GM08714 (cell line): ENCODE measurements at regions not wholly inside any gene's neighbourhood (a gene's known extent, or its start where the extent isn't known, plus 50 kb on each side); places are given as distances from the start of the nearest gene placed in this dataset.

Source experiments
- H3K4me3 ChIP-seq: fragments of 200-500 bp; sonication (Bioruptor generic); 2 replicates; pipeline ENCODE4 v1.5.1; 2014; ENCODE audit warnings: mild to moderate bottlenecking, low read length, inconsistent platforms
- ZNF274 ChIP-seq: IDR thresholded peaks from 2 replicates; pipeline ENCODE4 v1.6.1; 2012; ENCODE audit warnings: mild to moderate bottlenecking, low read depth, low read length

DNA sequence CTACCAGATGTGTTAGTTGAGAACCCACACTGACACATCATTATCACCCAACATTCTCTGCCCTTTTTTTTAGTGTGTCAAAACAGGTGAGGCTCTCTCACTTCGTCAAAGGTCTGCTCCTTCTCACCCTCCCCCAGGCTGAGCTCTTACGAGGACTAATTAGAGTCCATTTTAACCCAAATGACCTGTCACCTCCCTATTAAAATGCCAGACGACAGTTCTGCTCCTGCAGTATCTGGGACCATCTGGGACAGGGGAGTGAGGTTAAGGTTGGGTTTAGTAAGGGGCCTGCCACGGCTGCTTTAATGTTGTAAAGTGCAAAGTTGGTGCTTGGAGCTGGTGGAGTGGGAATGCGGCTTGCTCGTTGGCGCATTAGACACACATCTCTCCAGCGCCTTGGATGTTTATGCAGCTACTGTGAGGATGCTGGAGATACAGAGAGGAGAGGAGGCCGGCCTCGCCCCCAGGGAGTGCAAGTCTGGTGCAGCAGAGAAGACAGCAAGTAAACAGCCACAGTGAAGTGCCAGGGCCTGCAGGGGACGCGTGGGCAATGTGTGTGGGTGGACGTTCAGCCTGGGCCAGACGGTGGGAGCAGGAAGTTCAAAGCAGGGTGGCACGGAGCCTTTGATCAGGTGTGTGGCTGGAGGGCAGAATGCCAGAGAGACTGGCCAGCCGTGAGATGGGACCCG is 96.2 kb downstream of the C9orf50 start:
- no peak for TF ChIP-seq ZNF274

DNA sequence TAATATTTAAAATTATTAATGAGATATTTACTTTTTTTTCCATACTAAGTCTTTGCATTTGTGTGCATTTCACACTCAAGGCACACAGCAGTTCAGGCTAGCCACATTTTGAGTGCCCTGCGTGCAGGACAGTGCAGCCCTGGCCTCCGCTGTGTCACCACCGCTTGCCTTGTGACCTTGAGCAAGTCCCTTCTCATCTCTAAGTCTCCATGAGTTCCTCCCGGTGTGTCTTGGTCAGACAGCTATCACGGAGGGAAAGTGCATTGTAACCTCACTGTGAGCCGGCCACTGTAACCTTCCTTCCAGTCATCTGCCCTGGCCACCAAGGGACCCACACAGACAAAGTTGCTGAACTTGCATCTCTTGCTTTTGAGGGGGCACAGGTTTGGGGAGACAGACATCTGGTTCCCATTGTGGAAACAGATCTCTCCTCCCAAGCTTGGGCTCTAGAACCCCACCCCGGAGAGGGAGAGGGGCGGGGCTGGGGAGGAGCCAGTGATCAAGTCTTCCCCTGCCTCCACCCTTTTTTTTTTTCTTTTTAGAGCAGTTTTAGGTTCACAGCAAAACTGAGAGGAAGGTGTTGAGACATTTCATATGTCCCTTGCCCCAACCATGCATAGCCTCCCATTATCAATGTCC is 96.8 kb downstream of the C9orf50 start:
- no peak overlapping the region for H3K4me3 ChIP-seq
- no peak for TF ChIP-seq ZNF274

More for the DNA sequence above, 96.2 kb downstream of the C9orf50 start:
- H3K4me3 ChIP-seq: no peak overlapping the region

DNA sequence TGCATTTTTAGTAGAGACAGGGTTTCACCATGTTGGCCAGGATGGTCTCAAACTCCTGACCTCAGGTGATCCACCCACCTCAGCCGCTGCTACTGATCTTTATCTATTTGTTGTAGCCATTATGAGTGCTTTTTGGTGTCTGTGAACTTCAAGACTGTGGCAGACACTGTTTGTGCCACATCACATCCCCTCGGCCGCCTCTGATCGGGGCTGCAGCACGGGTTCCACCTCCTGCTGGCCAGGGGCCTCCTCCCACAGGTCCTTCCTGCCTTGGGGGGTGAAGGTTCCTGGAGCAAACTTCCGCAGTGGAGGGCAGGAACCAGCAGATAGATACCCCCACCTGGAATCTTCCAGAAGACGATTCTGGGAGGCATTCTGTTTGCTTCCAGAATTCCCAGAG is 98.5 kb downstream of the C9orf50 start:
- H3K4me3 ChIP-seq: no peak overlapping the region
- no peak for TF ChIP-seq ZNF274

DNA sequence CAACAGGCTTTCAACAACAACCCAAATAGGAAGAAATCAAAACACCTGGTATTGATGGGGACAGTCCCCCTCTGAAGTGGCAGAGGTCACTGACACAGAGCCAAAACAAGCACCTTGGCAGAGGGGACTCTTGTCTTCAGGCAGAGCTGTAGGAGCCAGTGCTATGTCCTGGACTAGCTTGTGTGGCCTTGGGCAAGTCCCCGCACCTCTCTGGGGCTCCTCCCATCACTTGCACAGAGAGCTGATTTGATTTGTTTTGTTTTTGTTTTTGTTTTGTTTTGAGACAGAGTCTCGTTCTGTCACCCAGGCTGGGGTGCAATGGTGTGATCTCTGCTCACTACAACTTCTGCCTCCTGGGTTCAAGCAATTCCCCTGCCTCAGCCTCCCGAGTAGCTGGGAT is 100.8 kb downstream of the C9orf50 start:
- H3K4me3 ChIP-seq: no peak overlapping the region
- no peak for TF ChIP-seq ZNF274

DNA sequence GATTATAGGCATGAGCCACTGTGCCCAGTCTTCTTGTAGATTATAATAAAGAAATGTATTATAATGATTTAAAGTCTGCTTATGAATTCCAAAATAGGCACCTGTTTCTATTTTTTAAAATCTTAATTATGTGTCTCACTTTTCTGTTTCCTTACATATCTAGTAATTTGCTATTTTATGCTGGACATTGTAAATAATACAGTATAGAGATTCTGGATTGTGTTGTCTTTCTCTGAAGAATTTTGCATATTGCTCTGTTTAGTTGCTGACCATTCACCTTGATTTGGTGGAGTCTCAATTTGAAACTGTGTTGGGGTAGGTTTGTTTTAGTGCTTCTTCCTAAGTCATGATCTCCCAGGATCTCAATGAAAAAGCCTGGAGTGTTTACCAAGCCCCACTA is 102.8 kb downstream of the C9orf50 start:
- no peak for TF ChIP-seq ZNF274
- no peak overlapping the region for H3K4me3 ChIP-seq

DNA sequence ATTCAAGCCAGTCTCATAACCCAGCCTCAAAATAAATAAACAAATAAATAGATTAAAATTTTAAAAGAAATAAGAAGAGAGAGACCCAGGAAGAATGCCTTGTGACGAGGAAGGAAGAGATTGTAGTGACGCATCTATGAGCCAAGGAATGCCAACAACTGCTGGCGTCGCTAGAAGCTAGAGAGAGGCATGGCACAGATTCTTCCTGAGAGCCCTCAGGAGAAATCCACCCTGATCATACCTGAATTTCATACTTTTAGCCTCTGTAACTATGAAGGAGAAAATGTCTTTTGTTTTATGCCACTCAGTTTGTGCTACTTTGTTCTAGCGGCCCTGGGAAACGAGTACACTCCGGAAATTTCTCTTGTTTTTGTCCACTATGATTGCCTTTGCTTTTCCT is 103.9 kb downstream of the C9orf50 start:
- no peak for TF ChIP-seq ZNF274
- H3K4me3 ChIP-seq: no peak overlapping the region

DNA sequence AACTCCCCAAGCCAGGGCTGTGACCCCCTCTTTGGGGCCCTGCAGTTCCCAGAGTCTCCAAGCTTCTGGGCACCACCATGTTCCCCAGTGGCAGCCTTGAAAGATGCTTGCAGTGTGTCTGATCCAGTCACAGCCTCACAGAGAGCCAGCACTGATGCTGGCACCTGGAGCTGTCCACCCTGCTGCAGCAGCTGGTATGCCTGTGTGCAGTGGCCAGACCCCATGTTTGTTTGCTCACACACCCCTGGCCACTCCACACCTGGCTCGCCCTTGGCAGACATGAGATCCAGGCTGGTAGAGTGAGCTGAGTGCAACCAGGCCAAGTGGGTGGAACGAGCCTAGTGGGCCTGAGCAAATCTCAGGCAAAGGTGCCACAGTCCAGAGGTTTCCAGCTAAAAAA is 106.0 kb downstream of the C9orf50 start:
- H3K4me3 ChIP-seq: no peak overlapping the region

DNA sequence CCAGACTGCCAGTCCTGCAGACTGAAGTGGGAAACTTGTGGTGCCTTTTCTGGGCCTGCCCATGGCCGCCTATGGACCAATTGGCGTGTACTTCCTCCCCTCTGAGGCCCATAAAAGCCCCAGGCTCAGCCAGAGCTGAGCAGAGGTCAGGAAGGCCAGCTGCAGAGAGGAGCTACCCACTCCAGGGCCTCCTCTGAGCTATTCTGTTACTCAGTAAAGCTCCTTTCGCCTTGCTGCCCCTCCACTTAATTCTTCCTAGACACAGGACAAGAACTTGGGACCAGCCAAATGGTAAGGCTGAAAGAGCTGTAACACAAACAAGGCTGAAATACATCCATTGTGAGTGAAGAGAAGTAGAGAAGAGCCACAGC is 106.4 kb downstream of the C9orf50 start:
- no peak for TF ChIP-seq ZNF274
- H3K4me3 ChIP-seq: no peak overlapping the region

More for the DNA sequence above, 106.0 kb downstream of the C9orf50 start:
- TF ChIP-seq ZNF274: no peak

DNA sequence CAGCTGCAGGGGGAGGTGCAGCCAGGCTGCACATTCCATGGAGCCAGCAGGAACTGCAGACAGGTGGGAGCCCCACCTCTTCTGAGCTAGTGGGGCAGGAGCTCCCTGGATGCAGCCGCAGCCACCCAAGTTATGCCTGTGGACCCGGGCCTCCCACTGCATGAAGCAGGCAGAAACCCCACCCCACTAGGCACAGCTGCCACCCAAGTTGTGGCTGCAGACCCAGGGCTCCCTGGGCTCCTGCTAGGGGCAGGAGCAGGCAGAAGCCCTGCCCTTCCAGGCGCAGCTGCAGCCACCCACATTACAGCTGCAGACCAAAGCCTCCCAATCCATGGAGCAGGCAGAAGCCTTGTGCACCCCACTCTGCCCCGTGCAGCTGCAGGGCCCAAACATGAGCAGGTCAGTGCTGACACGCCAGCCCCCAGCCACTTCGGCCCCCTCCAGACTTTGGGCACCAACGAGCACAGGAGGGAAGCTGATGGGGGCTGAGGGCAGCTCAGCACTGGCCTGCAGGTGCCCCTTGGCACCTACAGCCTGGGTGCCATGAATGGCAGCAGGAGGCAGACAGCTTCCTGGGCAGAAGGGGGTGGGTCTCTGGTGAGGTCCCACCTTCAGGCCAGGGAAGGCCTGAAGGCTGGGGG is 106.9 kb downstream of the C9orf50 start:
- H3K4me3 ChIP-seq: no peak overlapping the region
- TF ChIP-seq ZNF274: no peak

DNA sequence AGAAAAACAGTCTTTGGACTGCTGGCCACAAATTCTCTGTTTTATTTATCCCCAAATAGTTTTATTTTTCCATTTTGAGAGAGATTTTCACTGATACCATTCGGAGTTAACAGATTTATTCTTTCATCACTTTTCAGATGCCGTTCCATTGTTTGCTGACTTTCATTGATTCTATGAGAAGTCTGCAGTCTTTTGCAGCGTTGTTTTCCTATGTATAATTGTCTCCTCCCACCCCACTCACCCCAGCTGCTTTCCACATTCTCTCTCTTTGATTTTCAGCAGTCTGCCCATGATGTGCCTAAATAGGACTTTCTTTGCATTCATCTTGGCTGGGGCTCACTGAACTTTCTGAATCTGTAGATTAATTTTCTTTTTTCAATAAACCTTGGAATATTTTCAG is 107.6 kb downstream of the C9orf50 start:
- TF ChIP-seq ZNF274: no peak

DNA sequence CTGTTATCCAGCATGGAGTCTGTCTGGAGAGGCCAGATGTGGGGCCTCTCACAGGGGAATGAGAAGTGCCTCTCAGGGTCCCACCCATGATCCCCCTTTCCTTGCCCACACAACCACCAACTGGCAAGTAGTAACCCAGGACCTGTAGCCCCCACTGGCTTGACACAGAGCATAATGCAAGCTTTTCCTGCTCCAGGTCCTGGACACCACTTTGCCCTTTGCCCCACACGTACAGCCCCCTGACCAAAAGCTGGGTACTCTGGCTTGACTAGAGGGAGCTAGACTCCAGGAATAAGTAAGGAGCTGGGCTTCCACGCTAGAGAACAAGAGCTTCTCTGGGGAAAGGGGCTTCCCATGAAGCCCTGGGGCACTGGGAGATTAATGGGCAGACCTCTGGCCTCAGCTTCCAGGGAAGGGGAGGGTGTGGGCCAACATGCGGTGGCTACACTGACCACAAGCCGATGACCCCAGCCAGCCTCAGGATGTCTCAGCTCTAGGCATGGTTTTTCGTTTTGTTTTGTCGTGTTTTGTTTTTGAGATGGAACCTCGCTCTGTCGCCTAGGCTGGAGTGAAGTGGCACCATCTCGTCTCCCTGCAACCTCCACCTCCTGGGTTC is 109.5 kb downstream of the C9orf50 start:
- no peak overlapping the region for H3K4me3 ChIP-seq
- no peak for TF ChIP-seq ZNF274

More for the DNA sequence above, 107.6 kb downstream of the C9orf50 start:
- no peak overlapping the region for H3K4me3 ChIP-seq

DNA sequence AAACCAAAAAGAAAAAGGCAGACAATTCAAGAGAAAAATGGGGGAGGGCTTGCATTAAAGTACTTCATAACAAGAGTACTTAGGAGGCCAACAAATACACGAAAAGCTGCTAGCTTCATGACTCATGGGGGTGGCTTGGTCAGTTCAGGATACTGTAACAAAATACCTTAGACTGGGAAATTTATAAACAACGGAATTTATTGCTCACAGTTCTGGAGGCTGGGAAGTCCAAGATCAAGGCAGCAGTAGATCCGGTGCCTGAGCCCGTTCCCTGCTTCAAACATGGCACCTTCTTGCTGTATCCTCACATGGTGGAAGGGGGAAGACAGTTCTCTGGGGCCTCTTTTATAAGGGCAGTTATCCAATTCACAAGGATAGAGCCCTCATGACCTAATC is 111.4 kb downstream of the C9orf50 start:
- H3K4me3 ChIP-seq: no peak overlapping the region
- TF ChIP-seq ZNF274: no peak

DNA sequence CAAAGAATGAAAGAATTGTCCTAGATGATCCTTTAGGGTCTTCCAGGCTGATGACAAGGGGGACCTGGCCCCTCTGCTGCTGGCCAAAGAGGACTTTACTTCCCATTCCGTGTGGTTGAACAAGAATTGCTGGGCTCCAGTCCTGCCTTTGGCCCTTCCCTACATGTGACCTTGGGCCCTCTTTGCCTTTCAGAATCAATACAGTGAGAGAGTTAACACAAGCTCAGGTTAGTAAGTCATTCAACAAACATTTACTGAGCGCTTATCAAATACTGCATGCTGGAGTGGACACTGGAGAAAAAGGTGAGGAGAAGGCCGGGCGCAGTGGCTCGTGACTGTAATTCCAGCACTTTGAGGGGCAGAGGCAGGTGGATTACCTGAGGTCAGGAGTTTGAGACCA is 113.1 kb downstream of the C9orf50 start:
- no peak for TF ChIP-seq ZNF274

DNA sequence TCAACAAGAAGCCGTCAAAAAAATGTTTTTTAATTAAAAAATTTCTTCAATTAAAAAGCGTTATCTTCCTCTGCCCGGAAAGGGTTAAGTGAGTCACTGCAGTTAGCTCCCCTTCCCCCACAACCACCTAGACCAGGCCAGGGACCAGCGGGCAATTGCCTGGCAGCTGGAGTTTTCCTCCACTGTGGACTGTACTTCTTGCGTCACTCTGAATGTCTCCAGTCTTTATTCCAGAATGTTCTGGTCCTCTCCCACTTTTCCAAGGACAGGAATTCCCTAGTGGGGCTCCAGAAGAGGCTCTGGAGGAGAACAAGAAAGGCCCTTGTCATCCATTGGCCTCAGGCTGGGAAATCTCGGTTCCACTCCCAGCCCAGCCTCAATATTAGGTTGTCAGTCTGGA is 114.0 kb downstream of the C9orf50 start:
- H3K4me3 ChIP-seq: no peak overlapping the region
- TF ChIP-seq ZNF274: no peak

More for the DNA sequence above, 113.1 kb downstream of the C9orf50 start:
- no peak overlapping the region for H3K4me3 ChIP-seq

DNA sequence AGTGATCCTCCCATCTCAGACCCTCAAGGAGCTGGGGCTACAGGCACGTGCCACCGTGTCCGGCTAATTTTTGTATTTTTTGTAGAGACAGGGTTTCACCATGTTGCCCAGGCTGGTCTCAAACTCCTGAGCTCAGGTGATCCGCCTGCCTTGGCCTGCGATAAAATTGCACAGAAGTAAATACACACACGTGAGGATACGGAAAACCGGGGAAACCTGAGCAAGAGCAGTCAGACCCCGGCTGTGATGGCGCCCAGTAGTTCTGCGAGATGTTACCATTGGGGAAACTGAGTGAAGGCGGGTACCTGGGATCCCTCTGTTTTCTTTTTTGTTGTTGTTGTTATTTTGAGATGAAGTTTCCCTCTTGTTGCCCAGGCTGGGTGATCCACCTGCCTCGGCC is 114.9 kb downstream of the C9orf50 start:
- no peak overlapping the region for H3K4me3 ChIP-seq
- TF ChIP-seq ZNF274: no peak
